Tibial nerve (tissue), 4 donors: ENCODE measurements at regions not wholly inside any gene's neighbourhood (a gene's known extent, or its start where the extent isn't known, plus 50 kb on each side); places are given as distances from the start of the nearest gene placed in this dataset.

Source experiments
- DNase-seq, 2 donors: peaks; one replicate each; pipeline ENCODE4 v3.0.0-alpha.2; 2019; ENCODE audit warnings: low spot score in 2 of 2
- H3K27ac ChIP-seq, 4 donors: fragments of 200-600 bp; sonication (generic) in 3 of 4; one replicate each; pipeline ENCODE4 v1.5.1; 2017 to 2019; ENCODE audit warnings: mild to moderate bottlenecking in 1 of 4
- H3K27me3 ChIP-seq, 2 donors: fragments of 200-600 bp; sonication (generic) in 1 of 2; one replicate each; pipeline versions ENCODE4 v1.5.1 to v1.6.0; 2017 to 2019
- H3K36me3 ChIP-seq, 3 donors: fragments of 200-600 bp; sonication (generic); one replicate each; pipeline ENCODE4 v1.5.1; 2018 to 2019
- H3K4me1 ChIP-seq, 4 donors: fragments of 200-600 bp; sonication (generic) in 3 of 4; one replicate each; pipeline ENCODE4 v1.5.1; 2017 to 2019
- H3K4me3 ChIP-seq, 4 donors: fragments of 200-600 bp; sonication (generic) in 3 of 4; one replicate each; pipeline ENCODE4 v1.5.1; 2017 to 2019; ENCODE audit warnings: mild to moderate bottlenecking in 1 of 4, moderate library complexity in 1 of 4
- H3K9me3 ChIP-seq, 4 donors: fragments of 200-600 bp; sonication (generic) in 3 of 4; one replicate each; pipeline ENCODE4 v1.5.1; 2017 to 2019
- EP300 ChIP-seq, 2 donors: sonication (generic); formaldehyde crosslinking; IDR thresholded peaks; one replicate each; pipeline ENCODE4 v1.6.1; 2017; ENCODE audit warnings: antibody characterized with exemption in 2 of 2, mild to moderate bottlenecking in 1 of 2
- POLR2A ChIP-seq, 2 donors: fragments of 450-650 bp; IDR thresholded peaks; one replicate each; pipeline ENCODE4 v1.6.1; 2017; ENCODE audit warnings: antibody characterized with exemption in 2 of 2, mild to moderate bottlenecking in 2 of 2, moderate library complexity in 2 of 2
- WGBS, 2 donors: methylation state at CpG; one replicate each; pipeline ENCODE4 v1.1.5; 2018; 5-methylcytosine and 5-hydroxymethylcytosine counted together
- TF ChIP-seq, protein P1 (sequence below), 5 experiments: fragments of 200-600 bp in 3 of 5; fragments of 450-650 bp in 2 of 5; sonication (generic) in 3 of 5; IDR thresholded peaks; one replicate each; pipeline ENCODE4 v1.5.1; 2016 to 2019; ENCODE audit warnings: antibody characterized with exemption in 5 of 5, mild to moderate bottlenecking in 3 of 5, moderate library complexity in 2 of 5

GRCh38 chr12:41635626-41636364 lies 447.7 kb downstream of the PDZRN4 start:
- Histone ChIP-seq H3K4me3 (no peak overlapping the region), H3K4me1 (no peaks in the 10 kb centered on the region), H3K27ac (no peak overlapping the region), H3K27me3 (no peaks in the 10 kb centered on the region), H3K9me3 (peaks cover 0 to 3% (median 1%) of the 10 kb centered on the region in 4 donors), H3K36me3 (no peaks in the 10 kb centered on the region)
- WGBS, 2 donors: 51 to 52% methylated on average over 5 of the region's 5 CpGs
- TF ChIP-seq POLR2A (IDR thresholded peaks at IDR 0.05): no peak
- no peak for TF ChIP-seq EP300 (IDR thresholded peaks at IDR 0.05)
- TF ChIP-seq, protein P1, sequence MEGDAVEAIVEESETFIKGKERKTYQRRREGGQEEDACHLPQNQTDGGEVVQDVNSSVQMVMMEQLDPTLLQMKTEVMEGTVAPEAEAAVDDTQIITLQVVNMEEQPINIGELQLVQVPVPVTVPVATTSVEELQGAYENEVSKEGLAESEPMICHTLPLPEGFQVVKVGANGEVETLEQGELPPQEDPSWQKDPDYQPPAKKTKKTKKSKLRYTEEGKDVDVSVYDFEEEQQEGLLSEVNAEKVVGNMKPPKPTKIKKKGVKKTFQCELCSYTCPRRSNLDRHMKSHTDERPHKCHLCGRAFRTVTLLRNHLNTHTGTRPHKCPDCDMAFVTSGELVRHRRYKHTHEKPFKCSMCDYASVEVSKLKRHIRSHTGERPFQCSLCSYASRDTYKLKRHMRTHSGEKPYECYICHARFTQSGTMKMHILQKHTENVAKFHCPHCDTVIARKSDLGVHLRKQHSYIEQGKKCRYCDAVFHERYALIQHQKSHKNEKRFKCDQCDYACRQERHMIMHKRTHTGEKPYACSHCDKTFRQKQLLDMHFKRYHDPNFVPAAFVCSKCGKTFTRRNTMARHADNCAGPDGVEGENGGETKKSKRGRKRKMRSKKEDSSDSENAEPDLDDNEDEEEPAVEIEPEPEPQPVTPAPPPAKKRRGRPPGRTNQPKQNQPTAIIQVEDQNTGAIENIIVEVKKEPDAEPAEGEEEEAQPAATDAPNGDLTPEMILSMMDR (IDR thresholded peaks at IDR 0.05): no peak
- DNase-seq: no peak

- no peak overlapping the region for H3K27ac ChIP-seq
- H3K4me1 ChIP-seq: no peaks in the 10 kb centered on the region
- no peak overlapping the region for H3K4me3 ChIP-seq
- peaks cover 0 to 10% (median 1%) of the 10 kb centered on the region in 4 donors for H3K9me3 ChIP-seq
- H3K36me3 ChIP-seq: no peaks in the 10 kb centered on the region
- WGBS, 2 donors: 78 to 83% methylated on average over 4 of the region's 4 CpGs
- DNase-seq: no peak
- no peaks in the 10 kb centered on the region for H3K27me3 ChIP-seq
- TF ChIP-seq, protein P1 (IDR thresholded peaks at IDR 0.05): no peak
- TF ChIP-seq POLR2A (IDR thresholded peaks at IDR 0.05) (no peak), EP300 (IDR thresholded peaks at IDR 0.05) (no peak)
Measured at GRCh38 chr12:41634091-41634490, 446.0 kb downstream of the PDZRN4 start.

GRCh38 chr12:41629611-41630010 lies 441.5 kb downstream of the PDZRN4 start:
- no peak for TF ChIP-seq POLR2A (IDR thresholded peaks at IDR 0.05)
- TF ChIP-seq EP300 (IDR thresholded peaks at IDR 0.05): no peak
- TF ChIP-seq, protein P1 (IDR thresholded peaks at IDR 0.05): no peak
- DNase-seq: no peak
- 89 to 98% methylated on average over 1 of the region's 1 CpG for WGBS, 2 donors
- H3K36me3 ChIP-seq: no peaks in the 10 kb centered on the region
- no peak overlapping the region for H3K27ac ChIP-seq
- peaks cover 0 to 19% (median 1%) of the 10 kb centered on the region in 4 donors for H3K9me3 ChIP-seq
- no peak overlapping the region for H3K4me3 ChIP-seq
- H3K27me3 ChIP-seq: no peaks in the 10 kb centered on the region
- no peaks in the 10 kb centered on the region for H3K4me1 ChIP-seq

GRCh38 chr12:41627476-41627875 lies 439.4 kb downstream of the PDZRN4 start:
- H3K9me3 ChIP-seq: peaks cover 0 to 19% (median under 1%) of the 10 kb centered on the region in 4 donors
- TF ChIP-seq POLR2A (IDR thresholded peaks at IDR 0.05): no peak
- no peak for TF ChIP-seq EP300 (IDR thresholded peaks at IDR 0.05)
- TF ChIP-seq, protein P1 (IDR thresholded peaks at IDR 0.05): no peak
- H3K27me3 ChIP-seq: no peaks in the 10 kb centered on the region
- H3K27ac ChIP-seq: no peak overlapping the region
- no peak overlapping the region for H3K4me3 ChIP-seq
- H3K36me3 ChIP-seq: no peaks in the 10 kb centered on the region
- no peak for DNase-seq
- 89% methylated on average over 5 of the region's 5 CpGs for WGBS, 2 donors
- H3K4me1 ChIP-seq: no peaks in the 10 kb centered on the region

GRCh38 chr12:41624571-41624970 lies 436.5 kb downstream of the PDZRN4 start:
- TF ChIP-seq EP300 (IDR thresholded peaks at IDR 0.05): no peak
- no peak for TF ChIP-seq POLR2A (IDR thresholded peaks at IDR 0.05)
- TF ChIP-seq, protein P1 (IDR thresholded peaks at IDR 0.05): no peak
- WGBS, 2 donors: 23 to 25% methylated on average over 1 of the region's 1 CpG
- DNase-seq: no peak
- no peaks in the 10 kb centered on the region for H3K4me1 ChIP-seq
- no peak overlapping the region for H3K4me3 ChIP-seq
- H3K27ac ChIP-seq: no peak overlapping the region
- no peaks in the 10 kb centered on the region for H3K36me3 ChIP-seq
- no peaks in the 10 kb centered on the region for H3K27me3 ChIP-seq
- peaks cover 0 to 10% (median 0%) of the 10 kb centered on the region in 4 donors for H3K9me3 ChIP-seq
